CD14-positive monocyte (primary cell): ENCODE measurements at regions not wholly inside any gene's neighbourhood (a gene's known extent, or its start where the extent isn't known, plus 50 kb on each side); places are given as distances from the start of the nearest gene placed in this dataset.
A peak's percentile ranks its signal among the peaks of the same experiment; 100 is the strongest.

ENCODE experiments used
- DNase-seq, 3 donors: peaks; one replicate each; pipeline ENCODE4 v3.0.0-alpha.2; 2011 to 2022
- H2AFZ ChIP-seq: 2 replicates; pipeline ENCODE4 v1.6.0; 2012; ENCODE audit warnings: mild to moderate bottlenecking, low read depth, low read length, inconsistent platforms; ENCODE audit not compliant: insufficient read depth, poor library complexity, severe bottlenecking
- H3K27ac ChIP-seq, 2 donors: 1 replicate in 1 of 2; 2 replicates in 1 of 2; pipeline ENCODE4 v1.5.1; 2012 to 2013; ENCODE audit warnings: low read length in 2 of 2, control low read depth in 1 of 2, inconsistent platforms in 1 of 2, low read depth in 1 of 2, mild to moderate bottlenecking in 1 of 2
- H3K27me3 ChIP-seq, 2 donors: one replicate each; pipeline versions ENCODE4 v1.6.0 to v1.6.1; 2011 to 2013; ENCODE audit warnings: low read length in 2 of 2; ENCODE audit not compliant: control insufficient read depth in 2 of 2, insufficient read depth in 2 of 2
- H3K36me3 ChIP-seq, 2 donors: replicated peaks in 1 of 2; 1 replicate in 1 of 2; 2 replicates in 1 of 2; pipeline versions ENCODE4 v1.5.1 to v1.6.1; 2012 to 2013; ENCODE audit warnings: low read length in 2 of 2, control low read depth in 1 of 2, inconsistent platforms in 1 of 2, mild to moderate bottlenecking in 1 of 2; ENCODE audit not compliant: insufficient read depth in 2 of 2, control insufficient read depth in 1 of 2
- H3K4me1 ChIP-seq, 2 donors: 1 replicate in 1 of 2; 2 replicates in 1 of 2; pipeline versions ENCODE4 v1.5.1 to v1.6.1; 2012 to 2013; ENCODE audit warnings: low read length in 2 of 2, control low read depth in 1 of 2, inconsistent platforms in 1 of 2, mild to moderate bottlenecking in 1 of 2, moderate library complexity in 1 of 2; ENCODE audit not compliant: insufficient read depth in 2 of 2, control insufficient read depth in 1 of 2
- H3K4me2 ChIP-seq: replicated peaks from 2 replicates; pipeline ENCODE3; 2012; ENCODE audit warnings: low read length, moderate library complexity, mild to moderate bottlenecking; ENCODE audit not compliant: poor library complexity, severe bottlenecking; ENCODE audit errors: extremely low read depth
- H3K4me3 ChIP-seq, 3 experiments: fragments of 200-600 bp in 1 of 3; sonication (generic) in 1 of 3; replicated peaks in 1 of 3; 1 replicate in 2 of 3; 2 replicates in 1 of 3; pipeline ENCODE4 v1.5.1; 2011 to 2013; ENCODE audit warnings: low read length in 3 of 3, mild to moderate bottlenecking in 3 of 3, control low read depth in 2 of 3, low read depth in 2 of 3, inconsistent platforms in 1 of 3, moderate library complexity in 1 of 3
- H3K79me2 ChIP-seq: 2 replicates; pipeline ENCODE4 v1.6.0; 2012; ENCODE audit warnings: mild to moderate bottlenecking, control low read depth, inconsistent platforms, low read length, moderate library complexity; ENCODE audit not compliant: insufficient read depth
- H3K9ac ChIP-seq: 2 replicates; pipeline ENCODE4 v1.6.0; 2017; ENCODE audit warnings: low read length, mild to moderate bottlenecking; ENCODE audit not compliant: insufficient read depth, poor library complexity, severe bottlenecking
- H3K9me3 ChIP-seq, 2 donors: replicated peaks in 1 of 2; 1 replicate in 1 of 2; 2 replicates in 1 of 2; pipeline versions ENCODE4 v1.5.1 to v1.6.1; 2012 to 2013; ENCODE audit warnings: low read length in 2 of 2, control low read depth in 1 of 2; ENCODE audit not compliant: control insufficient read depth in 1 of 2, insufficient read depth in 1 of 2
- H4K20me1 ChIP-seq: 2 replicates; pipeline ENCODE4 v1.6.0; 2012; ENCODE audit warnings: mild to moderate bottlenecking, low read length, control low read depth, moderate library complexity; ENCODE audit not compliant: insufficient read depth
- H3K27ac Mint-ChIP-seq, 7 donors: one replicate each; pipeline ENCODE4 v1.8.0; 2020; ENCODE audit warnings: mild to moderate bottlenecking in 7 of 7, mixed read lengths in 7 of 7, moderate library complexity in 6 of 7, inconsistent platforms in 2 of 7
- H3K27me3 Mint-ChIP-seq, 3 donors: one replicate each; pipeline ENCODE4 v1.8.0; 2021 to 2022; ENCODE audit warnings: low read depth in 3 of 3, mild to moderate bottlenecking in 3 of 3, mixed read lengths in 3 of 3, moderate library complexity in 3 of 3, inconsistent platforms in 1 of 3
- H3K36me3 Mint-ChIP-seq, 2 donors: one replicate each; pipeline ENCODE4 v1.8.0; 2020; ENCODE audit warnings: mixed read lengths in 2 of 2, inconsistent platforms in 1 of 2, mild to moderate bottlenecking in 1 of 2
- H3K4me1 Mint-ChIP-seq: one replicate; pipeline ENCODE4 v1.8.0; 2020; ENCODE audit warnings: mild to moderate bottlenecking, mixed read lengths
- H3K4me3 Mint-ChIP-seq, 2 donors: one replicate each; pipeline ENCODE4 v1.8.0; 2020; ENCODE audit warnings: mild to moderate bottlenecking in 2 of 2, mixed read lengths in 2 of 2, moderate library complexity in 1 of 2
- H3K9me3 Mint-ChIP-seq, 7 donors: one replicate each; pipeline ENCODE4 v1.8.0; 2020 to 2022; ENCODE audit warnings: mixed read lengths in 7 of 7, mild to moderate bottlenecking in 6 of 7, moderate library complexity in 6 of 7, inconsistent platforms in 2 of 7
- WGBS: methylation state at CpG from one replicate; pipeline ENCODE4 v1.1.5; 2013; ENCODE audit warnings: missing lambda C conversion rate; ENCODE audit not compliant: insufficient coverage; 5-methylcytosine and 5-hydroxymethylcytosine counted together
- intact Hi-C, 2 donors: fragments of 100-400 bp; cut with micrococcal nuclease; formaldehyde crosslinking; loops; one replicate each; pipeline versions ENCODE4 v1.15.0 to v1.15.1; 2023
- TF ChIP-seq, protein P1 (sequence below): fragments of 200-600 bp; IDR thresholded peaks from one replicate; pipeline ENCODE4 v1.8.0; 2022; ENCODE audit warnings: antibody characterized with exemption, mild to moderate bottlenecking

DNA sequence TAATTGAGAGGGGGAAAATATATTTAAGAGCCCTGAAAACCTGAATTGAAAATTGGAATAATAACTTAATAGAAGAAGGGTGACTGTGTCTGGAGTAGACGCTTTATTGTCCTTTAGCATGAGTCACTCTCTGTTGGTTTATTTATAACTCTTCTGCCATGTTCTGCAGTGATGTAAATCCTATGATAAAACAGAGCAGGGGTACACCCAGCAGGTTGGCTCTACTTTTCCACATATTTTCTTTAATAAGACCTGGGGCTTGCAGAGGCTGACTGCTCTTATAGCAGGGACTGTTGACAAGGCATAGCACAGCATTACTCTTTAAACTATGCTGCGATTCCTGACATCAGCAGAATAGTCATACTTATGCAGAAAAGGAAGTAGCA, 389.9 kb upstream of the PCDH9 start:
- Mint-ChIP-seq H3K4me1 (peaks cover 4% of the 10 kb centered on the region), H3K4me3 (peak overlapping the region in 1 of 2 donors; percentile 39), H3K36me3 (no peaks in the 10 kb centered on the region), H3K27me3 (peaks cover 0 to 2% (median 0%) of the 10 kb centered on the region in 3 donors), H3K9me3 (peaks cover 0 to 4% (median 0%) of the 10 kb centered on the region in 7 donors), H3K27ac (no peak overlapping the region)
- no peaks in the 10 kb centered on the region for H3K9me3 ChIP-seq
- peak overlapping the region; percentile 55 for H2AFZ ChIP-seq
- no CpG with 5 or more reads among the region's 2 CpGs for WGBS
- H3K79me2 ChIP-seq, result no peaks in the 10 kb centered on the region
- H3K36me3 ChIP-seq, result no peaks in the 10 kb centered on the region
- no peak overlapping the region for H3K9ac ChIP-seq
- H3K27me3 ChIP-seq, result no peaks in the 10 kb centered on the region
- H3K4me2 ChIP-seq, result peak overlapping the region; percentile 33
- DNase-seq, result no peak
- no peaks in the 10 kb centered on the region for H4K20me1 ChIP-seq
- TF ChIP-seq, protein P1, sequence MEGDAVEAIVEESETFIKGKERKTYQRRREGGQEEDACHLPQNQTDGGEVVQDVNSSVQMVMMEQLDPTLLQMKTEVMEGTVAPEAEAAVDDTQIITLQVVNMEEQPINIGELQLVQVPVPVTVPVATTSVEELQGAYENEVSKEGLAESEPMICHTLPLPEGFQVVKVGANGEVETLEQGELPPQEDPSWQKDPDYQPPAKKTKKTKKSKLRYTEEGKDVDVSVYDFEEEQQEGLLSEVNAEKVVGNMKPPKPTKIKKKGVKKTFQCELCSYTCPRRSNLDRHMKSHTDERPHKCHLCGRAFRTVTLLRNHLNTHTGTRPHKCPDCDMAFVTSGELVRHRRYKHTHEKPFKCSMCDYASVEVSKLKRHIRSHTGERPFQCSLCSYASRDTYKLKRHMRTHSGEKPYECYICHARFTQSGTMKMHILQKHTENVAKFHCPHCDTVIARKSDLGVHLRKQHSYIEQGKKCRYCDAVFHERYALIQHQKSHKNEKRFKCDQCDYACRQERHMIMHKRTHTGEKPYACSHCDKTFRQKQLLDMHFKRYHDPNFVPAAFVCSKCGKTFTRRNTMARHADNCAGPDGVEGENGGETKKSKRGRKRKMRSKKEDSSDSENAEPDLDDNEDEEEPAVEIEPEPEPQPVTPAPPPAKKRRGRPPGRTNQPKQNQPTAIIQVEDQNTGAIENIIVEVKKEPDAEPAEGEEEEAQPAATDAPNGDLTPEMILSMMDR, result no peak
- H3K4me3 ChIP-seq, result no peak overlapping the region
- H3K27ac ChIP-seq, result no peak overlapping the region
- no peaks in the 10 kb centered on the region for H3K4me1 ChIP-seq
- intact Hi-C loops, result no loop called here

DNA sequence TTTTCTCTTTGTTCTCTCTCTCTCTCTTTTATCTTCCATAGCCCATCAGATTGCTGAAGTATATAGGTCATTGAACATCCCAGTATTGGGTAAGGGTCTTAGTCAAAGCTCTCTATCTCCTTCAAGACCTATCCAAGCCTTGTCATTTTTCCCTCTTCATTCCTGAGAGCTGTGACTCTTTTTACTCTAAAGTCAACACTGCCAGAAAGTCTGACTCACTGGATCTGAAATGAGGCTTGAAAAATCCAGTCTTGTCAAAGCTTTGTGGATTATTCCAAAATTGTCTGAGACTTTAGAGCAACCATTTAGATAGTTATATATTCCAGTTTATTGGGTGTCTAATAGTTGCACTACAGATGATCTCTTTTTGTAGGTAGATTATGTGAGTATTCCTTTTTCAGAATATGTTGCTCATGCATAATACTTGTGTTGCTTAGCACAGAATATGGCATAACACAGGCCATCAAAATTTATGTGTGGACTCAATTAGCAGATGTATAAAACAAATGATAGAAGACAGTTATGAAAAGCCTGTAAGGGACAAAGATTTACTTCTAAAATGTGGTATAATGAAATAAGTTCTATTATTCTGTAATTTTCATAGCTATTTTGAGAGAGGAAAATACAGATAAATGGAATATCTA, 389.3 kb upstream of the PCDH9 start:
- no peak for DNase-seq
- H3K27ac Mint-ChIP-seq, result no peak overlapping the region
- Histone ChIP-seq H3K4me1 (no peaks in the 10 kb centered on the region), H2AFZ (no peak overlapping the region), H3K4me2 (no peak overlapping the region), H3K9ac (no peak overlapping the region), H3K9me3 (no peaks in the 10 kb centered on the region), H3K36me3 (no peaks in the 10 kb centered on the region), H4K20me1 (no peaks in the 10 kb centered on the region), H3K27ac (no peak overlapping the region), H3K27me3 (no peaks in the 10 kb centered on the region), H3K79me2 (no peaks in the 10 kb centered on the region), H3K4me3 (no peak overlapping the region)
- H3K4me1 Mint-ChIP-seq, result peaks cover 4% of the 10 kb centered on the region
- intact Hi-C loops, result no loop called here
- TF ChIP-seq, protein P1, result no peak
- H3K36me3 Mint-ChIP-seq, result no peaks in the 10 kb centered on the region
- no peak overlapping the region for H3K4me3 Mint-ChIP-seq
- peaks cover 0 to 2% (median 0%) of the 10 kb centered on the region in 3 donors for H3K27me3 Mint-ChIP-seq
- peaks cover 0 to 4% (median 0%) of the 10 kb centered on the region in 7 donors for H3K9me3 Mint-ChIP-seq
